ENCODE measurements at regions not wholly inside any gene's neighbourhood (a gene's known extent, or its start where the extent isn't known, plus 50 kb on each side); places are given as distances from the start of the nearest gene placed in this dataset.

DNA sequence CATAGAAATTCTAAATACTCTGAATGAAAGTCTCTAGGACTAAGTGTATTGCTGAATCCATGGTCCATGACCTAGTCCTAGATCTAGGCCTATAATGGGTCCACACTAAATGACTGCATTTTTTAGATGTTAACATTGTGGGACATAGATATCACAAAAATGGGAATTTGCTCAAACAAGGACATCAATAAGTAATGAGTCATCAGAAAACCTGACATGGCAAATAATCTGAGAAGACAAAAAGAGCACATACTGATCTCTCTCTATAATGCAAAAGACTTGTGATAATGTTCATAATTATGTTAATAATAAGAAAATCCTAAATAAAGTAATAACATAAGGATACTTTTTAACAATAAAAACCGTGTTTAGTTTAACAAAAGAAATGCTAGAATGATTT is 1168.4 kb downstream of the FSCB start:
- Histone ChIP-seq H3K9me3 (no peaks in the 10 kb centered on the region), H3K27me3 (ENCODE audit: insufficient read depth) (no peaks in the 10 kb centered on the region), H4K20me1 (ENCODE audit: insufficient read depth) (no peaks in the 10 kb centered on the region), H3K36me3 (replicated peaks in 1 of 2; ENCODE audit: control insufficient read depth in 1 of 2, insufficient read depth in 2 of 2, low read length in 1 of 2) (no peaks in the 10 kb centered on the region), H3F3A (replicated peaks; ENCODE audit: insufficient read depth) (no peaks in the 10 kb centered on the region), H3K79me2 (ENCODE audit: insufficient read depth) (no peaks in the 10 kb centered on the region), H3K4me1 (ENCODE audit: control insufficient read depth in 1 of 2, insufficient read depth in 2 of 2, low read depth in 1 of 2, low read length in 1 of 2) (no peaks in the 10 kb centered on the region), H3K9me2 (no peaks in the 10 kb centered on the region), H3K9ac (no peak overlapping the region), H2AFZ (ENCODE audit: low read depth) (no peak overlapping the region), H3K27ac (ENCODE audit: low read depth in 2 of 2, low read length in 1 of 2) (no peak overlapping the region), H3K4me2 (no peak overlapping the region), H3K4me3 (ENCODE audit: low read depth in 2 of 2, low read length in 1 of 2) (no peak overlapping the region)
- WGBS (ENCODE audit: low lambda C conversion rate): 0% methylated on average over 1 of the region's 1 CpG
- no peak for DNase-seq
- TF ChIP-seq RAD21 (IDR thresholded peaks at IDR 0.05; ENCODE audit: low read length) (no peak), MEF2A (IDR thresholded peaks at IDR 0.05; ENCODE audit: borderline replicate concordance, low read depth) (no peak), EP300 (IDR thresholded peaks at IDR 0.05; ENCODE audit: borderline replicate concordance in 1 of 2, low read depth in 1 of 2, low read length in 1 of 2) (no peak), CHD2 (IDR thresholded peaks at IDR 0.05; ENCODE audit: low read length, partially characterized antibody) (no peak), RXRA (IDR thresholded peaks at IDR 0.05; ENCODE audit: borderline replicate concordance, low read depth) (no peak), GABPA (IDR thresholded peaks at IDR 0.05; ENCODE audit: low read depth) (no peak), JUND (IDR thresholded peaks at IDR 0.05) (no peak), SMC3 (IDR thresholded peaks at IDR 0.05; ENCODE audit: low read depth, low read length) (no peak), EZH2phosphoT487 (IDR thresholded peaks at IDR 0.05; ENCODE audit: borderline replicate concordance, low read depth) (no peak)
- TF ChIP-seq, protein P1, sequence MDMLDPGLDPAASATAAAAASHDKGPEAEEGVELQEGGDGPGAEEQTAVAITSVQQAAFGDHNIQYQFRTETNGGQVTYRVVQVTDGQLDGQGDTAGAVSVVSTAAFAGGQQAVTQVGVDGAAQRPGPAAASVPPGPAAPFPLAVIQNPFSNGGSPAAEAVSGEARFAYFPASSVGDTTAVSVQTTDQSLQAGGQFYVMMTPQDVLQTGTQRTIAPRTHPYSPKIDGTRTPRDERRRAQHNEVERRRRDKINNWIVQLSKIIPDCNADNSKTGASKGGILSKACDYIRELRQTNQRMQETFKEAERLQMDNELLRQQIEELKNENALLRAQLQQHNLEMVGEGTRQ (IDR thresholded peaks at IDR 0.05; ENCODE audit: borderline replicate concordance, low read depth, low read length): no peak
- TF ChIP-seq, protein P2, sequence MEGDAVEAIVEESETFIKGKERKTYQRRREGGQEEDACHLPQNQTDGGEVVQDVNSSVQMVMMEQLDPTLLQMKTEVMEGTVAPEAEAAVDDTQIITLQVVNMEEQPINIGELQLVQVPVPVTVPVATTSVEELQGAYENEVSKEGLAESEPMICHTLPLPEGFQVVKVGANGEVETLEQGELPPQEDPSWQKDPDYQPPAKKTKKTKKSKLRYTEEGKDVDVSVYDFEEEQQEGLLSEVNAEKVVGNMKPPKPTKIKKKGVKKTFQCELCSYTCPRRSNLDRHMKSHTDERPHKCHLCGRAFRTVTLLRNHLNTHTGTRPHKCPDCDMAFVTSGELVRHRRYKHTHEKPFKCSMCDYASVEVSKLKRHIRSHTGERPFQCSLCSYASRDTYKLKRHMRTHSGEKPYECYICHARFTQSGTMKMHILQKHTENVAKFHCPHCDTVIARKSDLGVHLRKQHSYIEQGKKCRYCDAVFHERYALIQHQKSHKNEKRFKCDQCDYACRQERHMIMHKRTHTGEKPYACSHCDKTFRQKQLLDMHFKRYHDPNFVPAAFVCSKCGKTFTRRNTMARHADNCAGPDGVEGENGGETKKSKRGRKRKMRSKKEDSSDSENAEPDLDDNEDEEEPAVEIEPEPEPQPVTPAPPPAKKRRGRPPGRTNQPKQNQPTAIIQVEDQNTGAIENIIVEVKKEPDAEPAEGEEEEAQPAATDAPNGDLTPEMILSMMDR (IDR thresholded peaks at IDR 0.05): no peak
- TF ChIP-seq, protein P3, sequence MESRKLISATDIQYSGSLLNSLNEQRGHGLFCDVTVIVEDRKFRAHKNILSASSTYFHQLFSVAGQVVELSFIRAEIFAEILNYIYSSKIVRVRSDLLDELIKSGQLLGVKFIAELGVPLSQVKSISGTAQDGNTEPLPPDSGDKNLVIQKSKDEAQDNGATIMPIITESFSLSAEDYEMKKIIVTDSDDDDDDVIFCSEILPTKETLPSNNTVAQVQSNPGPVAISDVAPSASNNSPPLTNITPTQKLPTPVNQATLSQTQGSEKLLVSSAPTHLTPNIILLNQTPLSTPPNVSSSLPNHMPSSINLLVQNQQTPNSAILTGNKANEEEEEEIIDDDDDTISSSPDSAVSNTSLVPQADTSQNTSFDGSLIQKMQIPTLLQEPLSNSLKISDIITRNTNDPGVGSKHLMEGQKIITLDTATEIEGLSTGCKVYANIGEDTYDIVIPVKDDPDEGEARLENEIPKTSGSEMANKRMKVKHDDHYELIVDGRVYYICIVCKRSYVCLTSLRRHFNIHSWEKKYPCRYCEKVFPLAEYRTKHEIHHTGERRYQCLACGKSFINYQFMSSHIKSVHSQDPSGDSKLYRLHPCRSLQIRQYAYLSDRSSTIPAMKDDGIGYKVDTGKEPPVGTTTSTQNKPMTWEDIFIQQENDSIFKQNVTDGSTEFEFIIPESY (IDR thresholded peaks at IDR 0.05; ENCODE audit: borderline replicate concordance, low read depth): no peak
- TF ChIP-seq, protein P4, sequence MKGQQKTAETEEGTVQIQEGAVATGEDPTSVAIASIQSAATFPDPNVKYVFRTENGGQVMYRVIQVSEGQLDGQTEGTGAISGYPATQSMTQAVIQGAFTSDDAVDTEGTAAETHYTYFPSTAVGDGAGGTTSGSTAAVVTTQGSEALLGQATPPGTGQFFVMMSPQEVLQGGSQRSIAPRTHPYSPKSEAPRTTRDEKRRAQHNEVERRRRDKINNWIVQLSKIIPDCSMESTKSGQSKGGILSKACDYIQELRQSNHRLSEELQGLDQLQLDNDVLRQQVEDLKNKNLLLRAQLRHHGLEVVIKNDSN (IDR thresholded peaks at IDR 0.05; ENCODE audit: borderline replicate concordance, low read depth): no peak
- ChIA-PET CTCF (no interaction called here), POLR2A (no interaction called here)

Measured in SK-N-SH (cell line).